Large intestine (tissue), 3 donors: ENCODE measurements at regions not wholly inside any gene's neighbourhood (a gene's known extent, or its start where the extent isn't known, plus 50 kb on each side); places are given as distances from the start of the nearest gene placed in this dataset.
"Not testable (repeated sequence)": the region's sequence is repeated elsewhere in the genome, so short reads cannot be mapped to it uniquely, and the experiment has no call there.

ENCODE experiments used
- DNase-seq, 2 donors: peaks; one replicate each; pipeline versions ENCODE4 v3.0.0 to v3.0.0-alpha.2; 2013
- H3K27ac ChIP-seq: one replicate; pipeline ENCODE4 v1.5.1; 2013; ENCODE audit warnings: low read length
- H3K27me3 ChIP-seq: 2 replicates; pipeline ENCODE4 v1.6.1; 2013; ENCODE audit warnings: low read length; ENCODE audit not compliant: control insufficient read depth, insufficient read depth
- H3K36me3 ChIP-seq: 2 replicates; pipeline ENCODE4 v1.6.1; 2013; ENCODE audit warnings: low read length; ENCODE audit not compliant: control insufficient read depth, insufficient read depth
- H3K4me1 ChIP-seq: one replicate; pipeline ENCODE4 v1.6.1; 2013; ENCODE audit warnings: low read length; ENCODE audit not compliant: control insufficient read depth, insufficient read depth
- H3K4me3 ChIP-seq: one replicate; pipeline ENCODE4 v1.5.1; 2013; ENCODE audit warnings: low read length
- H3K9me3 ChIP-seq: one replicate; pipeline ENCODE4 v1.6.1; 2013; ENCODE audit warnings: mild to moderate bottlenecking, low read depth, low read length, moderate library complexity; ENCODE audit not compliant: control insufficient read depth
- WGBS: methylation state at CpG from one replicate; pipeline ENCODE4 v1.1.5; 2013; ENCODE audit warnings: low lambda C conversion rate; ENCODE audit not compliant: insufficient coverage; 5-methylcytosine and 5-hydroxymethylcytosine counted together

- not testable (repeated sequence) for H3K4me3 ChIP-seq, DNase-seq, H3K36me3 ChIP-seq, H3K4me1 ChIP-seq, H3K27ac ChIP-seq, H3K27me3 ChIP-seq
- peaks cover 17% of the 10 kb centered on the region for H3K9me3 ChIP-seq
- no CpG with 5 or more reads among the region's 17 CpGs for WGBS
Observed at GRCh38 chr14:55861561-55861960, 256.6 kb upstream of the PELI2 start.

- WGBS = no CpG with 5 or more reads among the region's 22 CpGs
Observed at GRCh38 chr14:55864890-55865655, 253.1 kb upstream of the PELI2 start.

GRCh38 chr14:55867311-55867710 is 250.9 kb upstream of the PELI2 start:
- H3K4me3 ChIP-seq = no peak overlapping the region
- H3K27ac ChIP-seq = no peak overlapping the region
- no peaks in the 10 kb centered on the region for H3K27me3 ChIP-seq
- DNase-seq = no peak
- H3K36me3 ChIP-seq = no peaks in the 10 kb centered on the region
- H3K4me1 ChIP-seq = no peaks in the 10 kb centered on the region
- peaks cover 12% of the 10 kb centered on the region for H3K9me3 ChIP-seq

More at GRCh38 chr14:55864890-55865655, 253.1 kb upstream of the PELI2 start:
- Histone ChIP-seq H3K4me3 (no peak overlapping the region), H3K36me3 (no peaks in the 10 kb centered on the region), H3K9me3 (peaks cover 17% of the 10 kb centered on the region), H3K4me1 (no peaks in the 10 kb centered on the region), H3K27me3 (no peaks in the 10 kb centered on the region), H3K27ac (no peak overlapping the region)
- DNase-seq = no peak

DNA sequence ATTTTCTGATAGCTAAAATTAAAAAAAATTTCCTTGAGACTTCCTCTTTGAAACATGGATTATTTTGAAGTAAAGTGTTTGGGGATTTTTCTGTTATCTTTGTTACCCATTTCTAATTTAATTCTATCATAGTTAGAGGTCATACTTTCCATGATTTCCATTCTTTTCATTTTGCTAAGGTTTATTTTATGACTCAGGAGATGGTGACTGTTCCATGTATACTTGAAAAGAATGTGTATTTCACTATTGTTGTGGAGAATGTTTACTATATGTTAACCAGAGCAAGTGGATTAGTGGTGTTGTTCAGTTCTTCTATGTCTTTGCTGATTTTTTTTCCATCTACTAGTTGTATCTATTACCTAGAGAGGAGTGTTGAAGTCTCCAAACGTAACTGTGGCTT is 250.5 kb upstream of the PELI2 start:
- Histone ChIP-seq H3K4me3 (no peak overlapping the region), H3K27me3 (no peaks in the 10 kb centered on the region), H3K4me1 (no peaks in the 10 kb centered on the region), H3K9me3 (peaks cover 12% of the 10 kb centered on the region), H3K27ac (no peak overlapping the region), H3K36me3 (no peaks in the 10 kb centered on the region)
- 25% methylated on average over 1 of the region's 1 CpG for WGBS
- no peak for DNase-seq

GRCh38 chr14:55869397-55870049 is 248.7 kb upstream of the PELI2 start:
- no peak overlapping the region for H3K4me3 ChIP-seq
- H3K36me3 ChIP-seq = no peaks in the 10 kb centered on the region
- no peaks in the 10 kb centered on the region for H3K4me1 ChIP-seq
- WGBS = no CpG with 5 or more reads among the region's 2 CpGs
- H3K27me3 ChIP-seq = no peaks in the 10 kb centered on the region
- H3K27ac ChIP-seq = no peak overlapping the region
- no peak for DNase-seq
- H3K9me3 ChIP-seq = peaks cover 7% of the 10 kb centered on the region

DNA sequence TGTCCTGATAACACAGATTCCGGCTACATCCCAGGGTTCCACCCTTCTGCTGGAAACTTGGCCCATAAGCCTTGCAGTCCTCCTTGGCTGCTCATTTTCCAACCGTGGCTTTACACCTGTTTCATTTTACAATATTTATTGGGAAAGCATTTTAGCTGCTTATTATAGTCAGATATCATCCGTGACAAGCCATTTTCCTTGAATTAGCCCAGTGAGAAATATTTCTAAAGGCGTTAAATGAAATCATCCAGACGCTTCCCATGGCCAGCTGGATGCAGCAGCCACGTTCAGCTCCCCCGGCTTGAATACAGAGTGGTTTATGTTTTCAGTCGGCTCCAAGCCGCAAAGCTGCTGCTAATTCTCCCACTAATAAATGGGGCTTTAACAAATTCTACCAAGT is 245.0 kb upstream of the PELI2 start:
- Histone ChIP-seq H3K4me1 (no peaks in the 10 kb centered on the region), H3K9me3 (no peaks in the 10 kb centered on the region), H3K27me3 (no peaks in the 10 kb centered on the region), H3K36me3 (no peaks in the 10 kb centered on the region), H3K27ac (no peak overlapping the region), H3K4me3 (no peak overlapping the region)
- DNase-seq = no peak
- WGBS = 40% methylated on average over 1 of the region's 9 CpGs

DNA sequence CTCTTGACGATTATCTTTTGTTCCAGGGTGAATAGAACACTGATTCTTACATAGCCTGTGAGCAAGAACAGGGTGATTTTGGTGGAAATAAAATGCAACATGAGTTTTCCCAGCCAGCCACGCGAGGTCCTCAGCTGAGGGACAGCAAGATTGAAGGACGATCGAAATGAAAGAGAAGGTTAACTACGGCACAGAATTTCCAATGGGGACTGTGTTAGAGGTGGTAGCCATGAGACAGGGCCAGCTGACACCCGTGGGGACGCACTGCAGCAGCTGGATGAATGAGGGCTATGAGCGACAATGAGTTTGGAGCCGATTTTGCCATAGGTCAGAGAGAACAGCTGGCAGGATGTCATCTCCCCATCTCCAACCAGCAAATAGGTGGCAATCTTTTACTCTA is 243.4 kb upstream of the PELI2 start:
- DNase-seq = no peak
- H3K9me3 ChIP-seq = no peaks in the 10 kb centered on the region
- H3K27me3 ChIP-seq = no peaks in the 10 kb centered on the region
- H3K4me3 ChIP-seq = no peak overlapping the region
- WGBS = no CpG with 5 or more reads among the region's 10 CpGs
- H3K27ac ChIP-seq = no peak overlapping the region
- H3K36me3 ChIP-seq = no peaks in the 10 kb centered on the region
- no peaks in the 10 kb centered on the region for H3K4me1 ChIP-seq

GRCh38 chr14:55877942-55878341 is 240.3 kb upstream of the PELI2 start:
- H3K4me3 ChIP-seq = no peak overlapping the region
- no peaks in the 10 kb centered on the region for H3K27me3 ChIP-seq
- no CpG with 5 or more reads among the region's 7 CpGs for WGBS
- H3K9me3 ChIP-seq = no peaks in the 10 kb centered on the region
- no peak overlapping the region for H3K27ac ChIP-seq
- no peaks in the 10 kb centered on the region for H3K36me3 ChIP-seq
- H3K4me1 ChIP-seq = no peaks in the 10 kb centered on the region
- DNase-seq = no peak

- Histone ChIP-seq H3K9me3 (no peaks in the 10 kb centered on the region), H3K27me3 (no peaks in the 10 kb centered on the region), H3K27ac (no peak overlapping the region), H3K4me3 (no peak overlapping the region), H3K36me3 (no peaks in the 10 kb centered on the region), H3K4me1 (no peaks in the 10 kb centered on the region)
- no peak for DNase-seq
- no CpG with 5 or more reads among the region's 6 CpGs for WGBS
Observed at GRCh38 chr14:55881577-55882241, 236.5 kb upstream of the PELI2 start.

DNA sequence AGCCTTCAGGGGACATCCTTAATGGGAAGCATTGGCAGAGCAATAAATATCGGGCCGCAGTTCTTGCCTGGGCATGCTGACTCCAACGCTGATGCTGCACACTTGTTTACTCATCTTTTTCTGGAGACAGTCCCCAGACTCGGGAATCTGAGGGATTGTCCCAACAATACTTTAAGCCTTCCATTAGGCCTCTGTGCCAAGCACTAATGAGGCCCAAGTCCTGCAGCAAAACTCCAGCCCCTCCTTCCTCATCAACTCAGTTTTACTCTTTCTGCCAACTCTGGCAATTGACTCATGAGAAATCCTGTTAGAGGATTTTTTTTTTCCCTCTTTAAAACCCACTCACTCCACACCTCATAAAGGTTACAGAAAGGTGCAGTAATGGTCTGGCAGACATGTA is 233.4 kb upstream of the PELI2 start:
- DNase-seq = no peak
- no peaks in the 10 kb centered on the region for H3K36me3 ChIP-seq
- no CpG with 5 or more reads among the region's 4 CpGs for WGBS
- no peaks in the 10 kb centered on the region for H3K9me3 ChIP-seq
- H3K27me3 ChIP-seq = no peaks in the 10 kb centered on the region
- no peaks in the 10 kb centered on the region for H3K4me1 ChIP-seq
- no peak overlapping the region for H3K4me3 ChIP-seq
- H3K27ac ChIP-seq = no peak overlapping the region
